IMR-90 (cell line): ENCODE measurements at regions not wholly inside any gene's neighbourhood (a gene's known extent, or its start where the extent isn't known, plus 50 kb on each side); places are given as distances from the start of the nearest gene placed in this dataset.

Experiments
- ATAC-seq: fragments of 200-7000 bp; cut with Tn5 transposase; 2 replicates; pipeline ENCODE4 v1.9.1; 2020; ENCODE audit warnings: low read depth, mild to moderate bottlenecking, moderate library complexity
- BruUV-seq: library from RNA; stranded (reverse); fragments of 400-500 nt; replicated peaks from 2 replicates; lab custom pipeline; 2021; lab: Mats Ljungman, UMichigan
- CTCF ChIA-PET: fragments of 300-600 bp; formaldehyde crosslinking; extraction: SDS; loops from one replicate; lab custom pipeline; 2021; ENCODE audit warnings: antibody characterized with exemption; lab: Yijun Ruan, JAX
- POLR2A ChIA-PET: fragments of 300-600 bp; sonication (Branson Sonifier 250); formaldehyde crosslinking; loops from one replicate; lab custom pipeline; 2022; ENCODE audit warnings: antibody characterized with exemption; ENCODE audit not compliant: unreplicated experiment; lab: Charles Lee
- DNase-seq: peaks from one replicate; pipeline ENCODE4 v3.0.0; 2013
- H2AFZ ChIP-seq: replicated peaks from 2 replicates; pipeline ENCODE3; 2013; ENCODE audit warnings: low read length, mild to moderate bottlenecking; ENCODE audit not compliant: poor library complexity
- H2AK5ac ChIP-seq: 2 replicates; pipeline ENCODE4 v1.6.1; 2013; ENCODE audit warnings: low read depth, low read length, inconsistent platforms
- H2AK9ac ChIP-seq: replicated peaks from 2 replicates; pipeline ENCODE3; 2013; ENCODE audit warnings: mild to moderate bottlenecking, low read depth, low read length, moderate library complexity; ENCODE audit not compliant: poor library complexity
- H2BK120ac ChIP-seq: 2 replicates; pipeline ENCODE4 v1.6.1; 2013; ENCODE audit warnings: low read depth, low read length, inconsistent platforms
- H2BK15ac ChIP-seq: 3 replicates; pipeline ENCODE4 v1.6.1; 2013; ENCODE audit warnings: low read depth, low read length, inconsistent platforms
- H2BK20ac ChIP-seq: 2 replicates; pipeline ENCODE4 v1.6.1; 2013; ENCODE audit warnings: low read depth, mild to moderate bottlenecking, inconsistent platforms, low read length, moderate library complexity
- H2BK5ac ChIP-seq: 2 replicates; pipeline ENCODE4 v1.6.1; 2013; ENCODE audit warnings: mild to moderate bottlenecking, low read depth, low read length, inconsistent platforms; ENCODE audit not compliant: poor library complexity, severe bottlenecking
- H3K14ac ChIP-seq: replicated peaks from 2 replicates; pipeline ENCODE4 v1.6.1; 2013; ENCODE audit warnings: low read depth, low read length, inconsistent platforms
- H3K18ac ChIP-seq: 2 replicates; pipeline ENCODE4 v1.6.1; 2013; ENCODE audit warnings: low read depth, low read length, control low read depth
- H3K23ac ChIP-seq: 2 replicates; pipeline ENCODE4 v1.6.1; 2013; ENCODE audit warnings: low read depth, low read length, inconsistent platforms
- H3K27ac ChIP-seq: 2 replicates; pipeline ENCODE4 v1.5.1; 2013; ENCODE audit warnings: mild to moderate bottlenecking, control low read depth, low read length; ENCODE audit not compliant: insufficient read depth
- H3K27me3 ChIP-seq: 2 replicates; pipeline ENCODE4 v1.6.1; 2013; ENCODE audit warnings: low read length; ENCODE audit not compliant: control insufficient read depth, insufficient read depth
- H3K36me3 ChIP-seq: 2 replicates; pipeline ENCODE4 v1.6.1; 2013; ENCODE audit warnings: low read length, mixed read lengths; ENCODE audit not compliant: control insufficient read depth, insufficient read depth
- H3K4ac ChIP-seq: 2 replicates; pipeline ENCODE4 v1.6.1; 2013; ENCODE audit warnings: low read depth, low read length, inconsistent platforms
- H3K4me1 ChIP-seq: 2 replicates; pipeline ENCODE4 v1.6.1; 2013; ENCODE audit warnings: low read length, mixed read lengths; ENCODE audit not compliant: control insufficient read depth, insufficient read depth
- H3K4me2 ChIP-seq: 2 replicates; pipeline ENCODE4 v1.6.1; 2013; ENCODE audit warnings: low read depth, mild to moderate bottlenecking, control low read depth, low read length, moderate library complexity
- H3K4me3 ChIP-seq: 2 replicates; pipeline ENCODE4 v1.5.1; 2013; ENCODE audit warnings: low read depth, mild to moderate bottlenecking, control low read depth, low read length, moderate library complexity; ENCODE audit not compliant: insufficient read depth
- H3K56ac ChIP-seq: 2 replicates; pipeline ENCODE4 v1.6.1; 2013; ENCODE audit warnings: low read length, inconsistent platforms; ENCODE audit not compliant: insufficient read depth; ENCODE audit errors: extremely low read depth
- H3K79me1 ChIP-seq, 2 experiments: 2 replicates each; pipeline ENCODE4 v1.6.1; 2013; ENCODE audit warnings: low read length in 2 of 2, inconsistent platforms in 1 of 2, low read depth in 1 of 2
- H3K9ac ChIP-seq: 2 replicates; pipeline ENCODE4 v1.6.1; 2013; ENCODE audit warnings: low read depth, low read length, control low read depth
- H3K9me1 ChIP-seq: 2 replicates; pipeline ENCODE4 v1.6.1; 2013; ENCODE audit warnings: low read length, inconsistent platforms; ENCODE audit not compliant: insufficient read depth
- H3K9me3 ChIP-seq: 2 replicates; pipeline ENCODE4 v1.6.1; 2013; ENCODE audit warnings: low read length; ENCODE audit not compliant: control insufficient read depth, insufficient read depth
- H4K20me1 ChIP-seq: 2 replicates; pipeline ENCODE4 v1.6.1; 2013; ENCODE audit warnings: low read length, inconsistent platforms; ENCODE audit not compliant: insufficient read depth
- H4K5ac ChIP-seq: 2 replicates; pipeline ENCODE4 v1.6.1; 2013; ENCODE audit warnings: mild to moderate bottlenecking, low read depth, low read length, control low read depth
- H4K8ac ChIP-seq, 2 experiments: 2 replicates each; pipeline ENCODE4 v1.6.1; 2013; ENCODE audit warnings: low read depth in 2 of 2, low read length in 2 of 2, control low read depth in 1 of 2, inconsistent platforms in 1 of 2
- H4K91ac ChIP-seq: 2 replicates; pipeline ENCODE4 v1.6.1; 2013; ENCODE audit warnings: low read depth, low read length, inconsistent platforms; ENCODE audit not compliant: insufficient read depth
- BHLHE40 ChIP-seq: fragments of 150-350 bp; IDR thresholded peaks from 2 replicates; pipeline ENCODE4 v1.6.1; 2016; ENCODE audit warnings: mild to moderate bottlenecking, low read depth, low read length
- CEBPB ChIP-seq: IDR thresholded peaks from 2 replicates; pipeline ENCODE4 v1.6.1; 2012; ENCODE audit warnings: low read depth, low read length, improper control_type of control experiment
- CHD1 ChIP-seq: IDR thresholded peaks from 2 replicates; pipeline ENCODE4 v1.6.1; 2012; ENCODE audit warnings: low read depth, low read length, improper control_type of control experiment
- CTCF ChIP-seq: conservative IDR thresholded peaks from 2 replicates; pipeline ENCODE4 v1.5.1; 2012; ENCODE audit warnings: mild to moderate bottlenecking, low read depth, low read length, improper control_type of control experiment
- ELK1 ChIP-seq: fragments of 150-350 bp; IDR thresholded peaks from 2 replicates; pipeline ENCODE4 v1.6.1; 2016; ENCODE audit warnings: low read depth, mild to moderate bottlenecking, low read length, moderate library complexity, borderline replicate concordance
- FOS ChIP-seq: fragments of 150-350 bp; IDR thresholded peaks from 2 replicates; pipeline ENCODE4 v1.6.1; 2016; ENCODE audit warnings: low read depth, low read length
- MAFK ChIP-seq: IDR thresholded peaks from 2 replicates; pipeline ENCODE4 v1.6.1; 2012; ENCODE audit warnings: low read depth, low read length, improper control_type of control experiment
- MAZ ChIP-seq: IDR thresholded peaks from 2 replicates; pipeline ENCODE4 v1.6.1; 2012; ENCODE audit warnings: low read depth, mild to moderate bottlenecking, low read length, improper control_type of control experiment, moderate library complexity, borderline replicate concordance
- MXI1 ChIP-seq: IDR thresholded peaks from 2 replicates; pipeline ENCODE4 v1.6.1; 2012; ENCODE audit warnings: low read depth, mild to moderate bottlenecking, low read length, moderate library complexity, borderline replicate concordance
- NFE2L2 ChIP-seq: fragments of 150-350 bp; IDR thresholded peaks from 2 replicates; pipeline ENCODE4 v1.6.1; 2016; ENCODE audit warnings: low read depth, mild to moderate bottlenecking, low read length
- POLR2A ChIP-seq: IDR thresholded peaks from 2 replicates; pipeline ENCODE4 v1.6.1; 2012; ENCODE audit warnings: mild to moderate bottlenecking, low read depth, low read length
- RCOR1 ChIP-seq: IDR thresholded peaks from 2 replicates; pipeline ENCODE4 v1.6.1; 2012; ENCODE audit warnings: mild to moderate bottlenecking, low read length, improper control_type of control experiment; ENCODE audit not compliant: insufficient replicate concordance
- RFX5 ChIP-seq: IDR thresholded peaks from 2 replicates; pipeline ENCODE4 v1.8.0; 2012; ENCODE audit warnings: low read depth, mild to moderate bottlenecking, low read length, moderate library complexity
- SMC3 ChIP-seq: fragments of 150-350 bp; IDR thresholded peaks from 2 replicates; pipeline ENCODE4 v1.6.1; 2016; ENCODE audit warnings: low read depth, mild to moderate bottlenecking, antibody characterized with exemption, low read length, moderate library complexity
- USF2 ChIP-seq: fragments of 150-350 bp; IDR thresholded peaks from 2 replicates; pipeline ENCODE4 v1.6.1; 2017; ENCODE audit warnings: mild to moderate bottlenecking, antibody characterized with exemption, low read length, low read depth
- WGBS, 2 experiments: methylation state at CpG; one replicate each; pipeline versions ENCODE4 v1.1.5 to v1.1.7; 2013; ENCODE audit warnings: missing lambda C conversion rate in 2 of 2; ENCODE audit not compliant: insufficient read length in 1 of 2; ENCODE audit errors: extremely low coverage in 2 of 2; 5-methylcytosine and 5-hydroxymethylcytosine counted together
- dilution Hi-C: fragments of 300-500 bp; cut with HindIII; formaldehyde crosslinking; loops from one replicate; pipeline ENCODE4 v1.14.3; 2018; ENCODE audit warnings: low sequenced_read_pairs; ENCODE audit not compliant: unreplicated experiment
- in situ Hi-C: fragments of 300-500 bp; cut with MboI; formaldehyde crosslinking; loops from 3 replicates; pipeline ENCODE4 v1.14.3; 2019; ENCODE audit warnings: low sequenced_read_pairs, inconsistent platforms, mixed read lengths
- intact Hi-C: fragments of 100-400 bp; cut with micrococcal nuclease; formaldehyde crosslinking; loops from 2 replicates; pipeline ENCODE4 v1.10.0; 2022

GRCh38 chr10:88090568-88091214 lies 227.3 kb downstream of the PTEN start:
- intact Hi-C loops, result no loop called here
- no peak overlapping the region for H3K56ac ChIP-seq
- no peak overlapping the region for H2AFZ ChIP-seq
- ATAC-seq (no peak), DNase-seq (no peak)
- no peaks in the 10 kb centered on the region for H3K36me3 ChIP-seq
- WGBS, 2 experiments, result 100% methylated on average over 2 of the region's 7 CpGs; no CpG with 5 or more reads in 1 of the 2 experiments
- TF ChIP-seq MAFK (no peak), CEBPB (no peak), CTCF (no peak), MXI1 (no peak), MAZ (no peak), SMC3 (no peak), RCOR1 (no peak), RFX5 (no peak), NFE2L2 (no peak), USF2 (no peak), ELK1 (no peak), BHLHE40 (no peak), CHD1 (no peak), POLR2A (no peak), FOS (no peak)
- H3K9me3 ChIP-seq, result no peaks in the 10 kb centered on the region
- no peaks in the 10 kb centered on the region for H3K79me1 ChIP-seq
- H2BK120ac ChIP-seq, result no peak overlapping the region
- H4K91ac ChIP-seq, result no peak overlapping the region
- H3K4me2 ChIP-seq, result no peak overlapping the region
- no peak overlapping the region for H3K9ac ChIP-seq
- no peak overlapping the region for H4K5ac ChIP-seq
- no peak overlapping the region for H2AK5ac ChIP-seq
- POLR2A ChIA-PET, result no interaction called here
- no peak overlapping the region; the same call in 2 of the 3 replicates for H2BK15ac ChIP-seq
- no peak overlapping the region for H3K4ac ChIP-seq
- dilution Hi-C loops, result no loop called here
- H3K27me3 ChIP-seq, result peaks cover 3% of the 10 kb centered on the region; the same call in 1 of the 2 replicates
- in situ Hi-C loops, result no loop called here
- H3K4me3 ChIP-seq, result no peak overlapping the region
- H3K4me1 ChIP-seq, result peaks cover 2% of the 10 kb centered on the region
- no peak overlapping the region for H3K14ac ChIP-seq
- H4K20me1 ChIP-seq, result no peaks in the 10 kb centered on the region
- no peak overlapping the region for H3K18ac ChIP-seq
- no peak overlapping the region for H2AK9ac ChIP-seq
- no TSS peak for BruUV-seq
- H4K8ac ChIP-seq, result no peak overlapping the region
- no peak overlapping the region for H3K23ac ChIP-seq
- CTCF ChIA-PET, result interaction anchor here (0.7 kb wide), 1 partner anchor 55 kb away, joined by 3 read pairs; no protein-coding TSS in a partner anchor
- 0 out of 2 replicates have a peak, but pooled peaks cover 2% of the 10 kb centered on the region for H3K9me1 ChIP-seq
- no peak overlapping the region for H2BK5ac ChIP-seq
- no peak overlapping the region for H3K27ac ChIP-seq
- H2BK20ac ChIP-seq, result no peak overlapping the region
